ENCODE measurements at regions not wholly inside any gene's neighbourhood (a gene's known extent, or its start where the extent isn't known, plus 50 kb on each side); places are given as distances from the start of the nearest gene placed in this dataset.

- peaks cover 13% of the 10 kb centered on the region for H3K27me3 Mint-ChIP-seq (ENCODE audit: unreplicated experiment)
- peaks cover 30% of the 10 kb centered on the region for H3K4me1 Mint-ChIP-seq (ENCODE audit: low read depth, unreplicated experiment)
- no peak for TF ChIP-seq CTCF (IDR thresholded peaks at IDR 0.05; ENCODE audit: partially characterized antibody, unreplicated experiment)
- no peak overlapping the region for H3K4me3 Mint-ChIP-seq (ENCODE audit: unreplicated experiment)
- no peak overlapping the region for H3K27ac Mint-ChIP-seq (ENCODE audit: unreplicated experiment)
- peaks cover 7% of the 10 kb centered on the region for H3K9me3 Mint-ChIP-seq (ENCODE audit: unreplicated experiment)
- no peak for DNase-seq
- no peaks in the 10 kb centered on the region for H3K36me3 Mint-ChIP-seq (ENCODE audit: unreplicated experiment)
Measured at GRCh38 chr2:15805772-15806171, 134.6 kb upstream of the MYCN start.

- Mint-ChIP-seq H3K27ac (ENCODE audit: unreplicated experiment) (no peak overlapping the region), H3K4me3 (ENCODE audit: unreplicated experiment) (no peak overlapping the region), H3K36me3 (ENCODE audit: unreplicated experiment) (no peaks in the 10 kb centered on the region), H3K9me3 (ENCODE audit: unreplicated experiment) (peaks cover 8% of the 10 kb centered on the region), H3K4me1 (ENCODE audit: low read depth, unreplicated experiment) (peaks cover 35% of the 10 kb centered on the region), H3K27me3 (ENCODE audit: unreplicated experiment) (peaks cover 17% of the 10 kb centered on the region)
- DNase-seq, result no peak
- no peak for TF ChIP-seq CTCF (IDR thresholded peaks at IDR 0.05; ENCODE audit: partially characterized antibody, unreplicated experiment)
Measured at GRCh38 chr2:15806801-15807417, 133.4 kb upstream of the MYCN start.

- peak overlapping the region; percentile 48 for H3K27ac Mint-ChIP-seq (ENCODE audit: unreplicated experiment)
- H3K27me3 Mint-ChIP-seq (ENCODE audit: unreplicated experiment), result peaks cover 18% of the 10 kb centered on the region
- TF ChIP-seq CTCF (IDR thresholded peaks at IDR 0.05; ENCODE audit: partially characterized antibody, unreplicated experiment), result no peak
- no peaks in the 10 kb centered on the region for H3K36me3 Mint-ChIP-seq (ENCODE audit: unreplicated experiment)
- peaks cover 42% of the 10 kb centered on the region for H3K4me1 Mint-ChIP-seq (ENCODE audit: low read depth, unreplicated experiment)
- peaks cover 10% of the 10 kb centered on the region for H3K9me3 Mint-ChIP-seq (ENCODE audit: unreplicated experiment)
- no peak for DNase-seq
- H3K4me3 Mint-ChIP-seq (ENCODE audit: unreplicated experiment), result no peak overlapping the region
Measured at GRCh38 chr2:15807418-15808203, 132.7 kb upstream of the MYCN start.

GRCh38 chr2:15808204-15808910 is 132.0 kb upstream of the MYCN start:
- no peak for TF ChIP-seq CTCF (IDR thresholded peaks at IDR 0.05; ENCODE audit: partially characterized antibody, unreplicated experiment)
- DNase-seq, result peak; percentile 41
- Mint-ChIP-seq H3K4me1 (ENCODE audit: low read depth, unreplicated experiment) (peaks cover 42% of the 10 kb centered on the region), H3K9me3 (ENCODE audit: unreplicated experiment) (peaks cover 10% of the 10 kb centered on the region), H3K27ac (ENCODE audit: unreplicated experiment) (peak overlapping the region; percentile 92), H3K4me3 (ENCODE audit: unreplicated experiment) (peak overlapping the region; percentile 34), H3K36me3 (ENCODE audit: unreplicated experiment) (no peaks in the 10 kb centered on the region), H3K27me3 (ENCODE audit: unreplicated experiment) (peaks cover 18% of the 10 kb centered on the region)
